Cardiac muscle cell (in vitro differentiated cells and primary cell): ENCODE measurements at regions not wholly inside any gene's neighbourhood (a gene's known extent, or its start where the extent isn't known, plus 50 kb on each side); places are given as distances from the start of the nearest gene placed in this dataset.

ENCODE experiments used
- DNase-seq, 2 donors: peaks; one replicate each; pipeline versions ENCODE4 v3.0.0 to v3.0.0-alpha.2; 2010 to 2017; ENCODE audit warnings: low read depth in 1 of 2, low spot score in 1 of 2
- H3K27ac ChIP-seq: fragments of 200-600 bp; sonication (generic); 2 replicates; pipeline ENCODE4 v1.5.1; 2016
- H3K27me3 ChIP-seq: fragments of 200-600 bp; sonication (generic); 2 replicates; pipeline ENCODE4 v1.6.0; 2016; ENCODE audit warnings: control low read depth
- H3K36me3 ChIP-seq: fragments of 200-600 bp; sonication (generic); 2 replicates; pipeline ENCODE4 v1.5.1; 2016; ENCODE audit warnings: control low read depth
- H3K4me1 ChIP-seq: fragments of 200-600 bp; sonication (generic); 2 replicates; pipeline ENCODE4 v1.8.1; 2017; ENCODE audit warnings: low read depth, mild to moderate bottlenecking, mixed run types
- H3K4me3 ChIP-seq: fragments of 200-600 bp; sonication (generic); 2 replicates; pipeline ENCODE4 v1.5.1; 2016; ENCODE audit warnings: mild to moderate bottlenecking
- H3K9me3 ChIP-seq: fragments of 200-600 bp; sonication (generic); 2 replicates; pipeline ENCODE4 v1.5.1; 2017; ENCODE audit warnings: low read depth, mild to moderate bottlenecking, control low read depth
- CTCF ChIP-seq: IDR thresholded peaks from 2 replicates; pipeline ENCODE4 v1.5.1; 2012; ENCODE audit warnings: low read depth, mild to moderate bottlenecking, low read length

- Histone ChIP-seq H3K9me3 (no peaks in the 10 kb centered on the region), H3K36me3 (no peaks in the 10 kb centered on the region), H3K27ac (no peak overlapping the region), H3K4me1 (no peaks in the 10 kb centered on the region), H3K27me3 (no peaks in the 10 kb centered on the region), H3K4me3 (no peak overlapping the region)
- no peak for DNase-seq
- TF ChIP-seq CTCF: no peak
Observed at GRCh38 chr7:153530441-153530840, 521.8 kb upstream of the DPP6 start.

GRCh38 chr7:153532326-153532725 lies 519.9 kb upstream of the DPP6 start:
- H3K27me3 ChIP-seq: no peaks in the 10 kb centered on the region
- H3K4me3 ChIP-seq: no peak overlapping the region
- DNase-seq: no peak
- H3K9me3 ChIP-seq: no peaks in the 10 kb centered on the region
- H3K4me1 ChIP-seq: no peaks in the 10 kb centered on the region
- H3K36me3 ChIP-seq: no peaks in the 10 kb centered on the region
- no peak overlapping the region for H3K27ac ChIP-seq
- no peak for TF ChIP-seq CTCF

- no peak for TF ChIP-seq CTCF
- H3K9me3 ChIP-seq: no peaks in the 10 kb centered on the region
- no peaks in the 10 kb centered on the region for H3K4me1 ChIP-seq
- no peak overlapping the region for H3K4me3 ChIP-seq
- no peak for DNase-seq
- no peaks in the 10 kb centered on the region for H3K36me3 ChIP-seq
- no peak overlapping the region for H3K27ac ChIP-seq
- H3K27me3 ChIP-seq: no peaks in the 10 kb centered on the region
Observed at GRCh38 chr7:153537271-153537670, 514.9 kb upstream of the DPP6 start.

GRCh38 chr7:153541903-153542302 lies 510.3 kb upstream of the DPP6 start:
- Histone ChIP-seq H3K9me3 (no peaks in the 10 kb centered on the region), H3K36me3 (no peaks in the 10 kb centered on the region), H3K27me3 (no peaks in the 10 kb centered on the region), H3K4me3 (no peak overlapping the region), H3K27ac (no peak overlapping the region), H3K4me1 (no peaks in the 10 kb centered on the region)
- DNase-seq: no peak
- no peak for TF ChIP-seq CTCF

GRCh38 chr7:153543232-153543631 lies 509.0 kb upstream of the DPP6 start:
- H3K9me3 ChIP-seq: no peaks in the 10 kb centered on the region
- TF ChIP-seq CTCF: no peak
- H3K27ac ChIP-seq: no peak overlapping the region
- H3K4me1 ChIP-seq: no peaks in the 10 kb centered on the region
- DNase-seq: no peak
- H3K36me3 ChIP-seq: no peaks in the 10 kb centered on the region
- no peak overlapping the region for H3K4me3 ChIP-seq
- H3K27me3 ChIP-seq: no peaks in the 10 kb centered on the region

GRCh38 chr7:153550173-153550572 lies 502.0 kb upstream of the DPP6 start:
- no peaks in the 10 kb centered on the region for H3K4me1 ChIP-seq
- no peak overlapping the region for H3K4me3 ChIP-seq
- no peaks in the 10 kb centered on the region for H3K9me3 ChIP-seq
- no peak for TF ChIP-seq CTCF
- H3K36me3 ChIP-seq: no peaks in the 10 kb centered on the region
- H3K27ac ChIP-seq: no peak overlapping the region
- no peak for DNase-seq
- H3K27me3 ChIP-seq: no peaks in the 10 kb centered on the region
